ENCODE measurements at regions not wholly inside any gene's neighbourhood (a gene's known extent, or its start where the extent isn't known, plus 50 kb on each side); places are given as distances from the start of the nearest gene placed in this dataset.
"Not testable (repeated sequence)": the region's sequence is repeated elsewhere in the genome, so short reads cannot be mapped to it uniquely, and the experiment has no call there.

GRCh38 chr12:97967831-97968230 is 505.2 kb downstream of the RMST start:
- DNase-seq (ENCODE audit: low read depth, low spot score): no peak
- Histone ChIP-seq H3K36me3 (ENCODE audit: insufficient read depth, low read length) (no peaks in the 10 kb centered on the region), H3K9me3 (ENCODE audit: low read depth, low read length) (no peaks in the 10 kb centered on the region), H3K4me3 (no peak overlapping the region), H3K27ac (no peak overlapping the region), H3K9ac (ENCODE audit: insufficient read length) (no peak overlapping the region)
- TF ChIP-seq EZH2 (IDR thresholded peaks at IDR 0.05) (no peak), FOXP2 (optimal IDR thresholded peaks at IDR 0.05; ENCODE audit: control extremely low read depth, extremely low read length, insufficient read depth) (no peak), POLR2AphosphoS5 (IDR thresholded peaks at IDR 0.05; ENCODE audit: borderline replicate concordance, low read depth, low read length) (no peak)

GRCh38 chr12:97968641-97969197 is 506.1 kb downstream of the RMST start:
- DNase-seq (ENCODE audit: low read depth, low spot score): no peak
- no peak overlapping the region for H3K27ac ChIP-seq
- TF ChIP-seq POLR2AphosphoS5 (IDR thresholded peaks at IDR 0.05; ENCODE audit: borderline replicate concordance, low read depth, low read length): no peak
- no peak for TF ChIP-seq FOXP2 (optimal IDR thresholded peaks at IDR 0.05; ENCODE audit: control extremely low read depth, extremely low read length, insufficient read depth)
- no peak for TF ChIP-seq EZH2 (IDR thresholded peaks at IDR 0.05)
- no peaks in the 10 kb centered on the region for H3K9me3 ChIP-seq (ENCODE audit: low read depth, low read length)
- no peaks in the 10 kb centered on the region for H3K36me3 ChIP-seq (ENCODE audit: insufficient read depth, low read length)
- H3K9ac ChIP-seq (ENCODE audit: insufficient read length): no peak overlapping the region
- H3K4me3 ChIP-seq: no peak overlapping the region

GRCh38 chr12:97977870-97978405 is 515.3 kb downstream of the RMST start:
- DNase-seq (ENCODE audit: low read depth, low spot score): no peak
- TF ChIP-seq POLR2AphosphoS5 (IDR thresholded peaks at IDR 0.05; ENCODE audit: borderline replicate concordance, low read depth, low read length) (no peak), EZH2 (IDR thresholded peaks at IDR 0.05) (no peak), FOXP2 (optimal IDR thresholded peaks at IDR 0.05; ENCODE audit: control extremely low read depth, extremely low read length, insufficient read depth) (no peak)
- no peak overlapping the region for H3K27ac ChIP-seq

GRCh38 chr12:97982684-97983083 is 520.1 kb downstream of the RMST start:
- peaks cover 9% of the 10 kb centered on the region; the same call in 1 of the 2 replicates for H3K9me3 ChIP-seq (ENCODE audit: low read depth, low read length)
- TF ChIP-seq FOXP2 (optimal IDR thresholded peaks at IDR 0.05; ENCODE audit: control extremely low read depth, extremely low read length, insufficient read depth): no peak
- TF ChIP-seq EZH2 (IDR thresholded peaks at IDR 0.05): no peak
- TF ChIP-seq POLR2AphosphoS5 (IDR thresholded peaks at IDR 0.05; ENCODE audit: borderline replicate concordance, low read depth, low read length): no peak; the same call in 1 of the 2 replicates
- no peak overlapping the region for H3K4me3 ChIP-seq
- H3K36me3 ChIP-seq (ENCODE audit: insufficient read depth, low read length): no peaks in the 10 kb centered on the region
- H3K27ac ChIP-seq: no peak overlapping the region
- peak; percentile 52 for DNase-seq (ENCODE audit: low read depth, low spot score)
- no peak overlapping the region for H3K9ac ChIP-seq (ENCODE audit: insufficient read length)

More at GRCh38 chr12:97977870-97978405, 515.3 kb downstream of the RMST start:
- Histone ChIP-seq H3K9ac (ENCODE audit: insufficient read length) (no peak overlapping the region), H3K4me3 (no peak overlapping the region), H3K9me3 (ENCODE audit: low read depth, low read length) (peaks cover 9% of the 10 kb centered on the region; the same call in 1 of the 2 replicates), H3K36me3 (ENCODE audit: insufficient read depth, low read length) (no peaks in the 10 kb centered on the region)

- H3K36me3 ChIP-seq (ENCODE audit: insufficient read depth, low read length): no peaks in the 10 kb centered on the region
- DNase-seq (ENCODE audit: low read depth, low spot score): no peak
- H3K9me3 ChIP-seq (ENCODE audit: low read depth, low read length): peaks cover 9% of the 10 kb centered on the region; the same call in 1 of the 2 replicates
- TF ChIP-seq POLR2AphosphoS5 (IDR thresholded peaks at IDR 0.05; ENCODE audit: borderline replicate concordance, low read depth, low read length): no peak
- no peak overlapping the region for H3K9ac ChIP-seq (ENCODE audit: insufficient read length)
- H3K4me3 ChIP-seq: no peak overlapping the region
- no peak overlapping the region for H3K27ac ChIP-seq
These were observed 521.2 kb downstream of the RMST start for GRCh38 chr12:97983796-97984195.

GRCh38 chr12:97984436-97984835 is 521.8 kb downstream of the RMST start:
- TF ChIP-seq POLR2AphosphoS5 (IDR thresholded peaks at IDR 0.05; ENCODE audit: borderline replicate concordance, low read depth, low read length) (no peak), EZH2 (IDR thresholded peaks at IDR 0.05) (no peak), FOXP2 (optimal IDR thresholded peaks at IDR 0.05; ENCODE audit: control extremely low read depth, extremely low read length, insufficient read depth) (no peak)
- no peak overlapping the region for H3K9ac ChIP-seq (ENCODE audit: insufficient read length)
- no peak overlapping the region for H3K4me3 ChIP-seq
- no peak for DNase-seq (ENCODE audit: low read depth, low spot score)
- no peak overlapping the region for H3K27ac ChIP-seq
- peaks cover 9% of the 10 kb centered on the region; the same call in 1 of the 2 replicates for H3K9me3 ChIP-seq (ENCODE audit: low read depth, low read length)
- no peaks in the 10 kb centered on the region for H3K36me3 ChIP-seq (ENCODE audit: insufficient read depth, low read length)

- no peak overlapping the region for H3K4me3 ChIP-seq
- DNase-seq (ENCODE audit: low read depth, low spot score): no peak
- no peaks in the 10 kb centered on the region for H3K36me3 ChIP-seq (ENCODE audit: insufficient read depth, low read length)
- H3K27ac ChIP-seq: no peak overlapping the region
- H3K9me3 ChIP-seq (ENCODE audit: low read depth, low read length): peaks cover 9% of the 10 kb centered on the region; the same call in 1 of the 2 replicates
- no peak overlapping the region for H3K9ac ChIP-seq (ENCODE audit: insufficient read length)
- TF ChIP-seq FOXP2 (optimal IDR thresholded peaks at IDR 0.05; ENCODE audit: control extremely low read depth, extremely low read length, insufficient read depth) (no peak), POLR2AphosphoS5 (IDR thresholded peaks at IDR 0.05; ENCODE audit: borderline replicate concordance, low read depth, low read length) (no peak), EZH2 (IDR thresholded peaks at IDR 0.05) (no peak)
These were observed 522.5 kb downstream of the RMST start for GRCh38 chr12:97984974-97985580.

- no peak overlapping the region for H3K9ac ChIP-seq (ENCODE audit: insufficient read length)
- H3K9me3 ChIP-seq (ENCODE audit: low read depth, low read length): peaks cover 9% of the 10 kb centered on the region; the same call in 1 of the 2 replicates
- no peak overlapping the region for H3K27ac ChIP-seq
- no peaks in the 10 kb centered on the region for H3K36me3 ChIP-seq (ENCODE audit: insufficient read depth, low read length)
- TF ChIP-seq POLR2AphosphoS5 (IDR thresholded peaks at IDR 0.05; ENCODE audit: borderline replicate concordance, low read depth, low read length): no peak
- TF ChIP-seq EZH2 (IDR thresholded peaks at IDR 0.05): no peak
- TF ChIP-seq FOXP2 (optimal IDR thresholded peaks at IDR 0.05; ENCODE audit: control extremely low read depth, extremely low read length, insufficient read depth): no peak
- H3K4me3 ChIP-seq: no peak overlapping the region
- DNase-seq (ENCODE audit: low read depth, low spot score): no peak
These were observed 523.2 kb downstream of the RMST start for GRCh38 chr12:97985834-97986233.

GRCh38 chr12:97988588-97988987 is 526.0 kb downstream of the RMST start:
- not testable (repeated sequence) for H3K4me3 ChIP-seq; DNase-seq (ENCODE audit: low read depth, low spot score); H3K27ac ChIP-seq; H3K9ac ChIP-seq (ENCODE audit: insufficient read length); H3K36me3 ChIP-seq (ENCODE audit: insufficient read depth, low read length); H3K9me3 ChIP-seq (ENCODE audit: low read depth, low read length)

Data from SK-N-MC (cell line).